ENCODE measurements at regions not wholly inside any gene's neighbourhood (a gene's known extent, or its start where the extent isn't known, plus 50 kb on each side); places are given as distances from the start of the nearest gene placed in this dataset.

DNA sequence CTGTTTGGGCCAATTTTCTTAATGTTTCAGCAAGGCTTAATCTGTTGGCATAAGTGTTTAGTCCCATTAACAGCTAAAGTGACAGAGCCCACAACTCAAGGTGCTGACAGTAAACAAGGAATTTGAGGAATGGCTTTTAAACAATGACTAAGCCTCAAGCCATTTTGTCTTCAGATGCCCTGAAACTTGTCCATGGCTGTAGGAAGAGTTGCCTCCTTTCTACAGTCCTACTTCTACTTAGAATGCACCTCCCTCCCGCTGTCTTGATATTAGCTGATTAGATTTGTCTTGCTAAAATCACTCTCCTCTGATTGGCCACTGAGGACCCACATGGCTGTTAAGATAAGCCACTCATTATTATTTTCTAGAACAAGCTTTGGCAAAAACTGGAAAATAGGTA lies 188.4 kb upstream of the OTX2 start (continued):
- TF ChIP-seq, protein P1, sequence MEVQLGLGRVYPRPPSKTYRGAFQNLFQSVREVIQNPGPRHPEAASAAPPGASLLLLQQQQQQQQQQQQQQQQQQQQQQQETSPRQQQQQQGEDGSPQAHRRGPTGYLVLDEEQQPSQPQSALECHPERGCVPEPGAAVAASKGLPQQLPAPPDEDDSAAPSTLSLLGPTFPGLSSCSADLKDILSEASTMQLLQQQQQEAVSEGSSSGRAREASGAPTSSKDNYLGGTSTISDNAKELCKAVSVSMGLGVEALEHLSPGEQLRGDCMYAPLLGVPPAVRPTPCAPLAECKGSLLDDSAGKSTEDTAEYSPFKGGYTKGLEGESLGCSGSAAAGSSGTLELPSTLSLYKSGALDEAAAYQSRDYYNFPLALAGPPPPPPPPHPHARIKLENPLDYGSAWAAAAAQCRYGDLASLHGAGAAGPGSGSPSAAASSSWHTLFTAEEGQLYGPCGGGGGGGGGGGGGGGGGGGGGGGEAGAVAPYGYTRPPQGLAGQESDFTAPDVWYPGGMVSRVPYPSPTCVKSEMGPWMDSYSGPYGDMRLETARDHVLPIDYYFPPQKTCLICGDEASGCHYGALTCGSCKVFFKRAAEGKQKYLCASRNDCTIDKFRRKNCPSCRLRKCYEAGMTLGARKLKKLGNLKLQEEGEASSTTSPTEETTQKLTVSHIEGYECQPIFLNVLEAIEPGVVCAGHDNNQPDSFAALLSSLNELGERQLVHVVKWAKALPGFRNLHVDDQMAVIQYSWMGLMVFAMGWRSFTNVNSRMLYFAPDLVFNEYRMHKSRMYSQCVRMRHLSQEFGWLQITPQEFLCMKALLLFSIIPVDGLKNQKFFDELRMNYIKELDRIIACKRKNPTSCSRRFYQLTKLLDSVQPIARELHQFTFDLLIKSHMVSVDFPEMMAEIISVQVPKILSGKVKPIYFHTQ (CRISPR knock-in tag; IDR thresholded peaks at IDR 0.05), result no peak
- no peak for TF ChIP-seq ZNF317 (CRISPR knock-in tag; IDR thresholded peaks at IDR 0.05; ENCODE audit: borderline replicate concordance, low read depth)
- no peak for TF ChIP-seq ZNF396 (CRISPR knock-in tag; IDR thresholded peaks at IDR 0.05; ENCODE audit: borderline replicate concordance)
- no peak for TF ChIP-seq ETV6 (CRISPR knock-in tag; IDR thresholded peaks at IDR 0.05)

DNA sequence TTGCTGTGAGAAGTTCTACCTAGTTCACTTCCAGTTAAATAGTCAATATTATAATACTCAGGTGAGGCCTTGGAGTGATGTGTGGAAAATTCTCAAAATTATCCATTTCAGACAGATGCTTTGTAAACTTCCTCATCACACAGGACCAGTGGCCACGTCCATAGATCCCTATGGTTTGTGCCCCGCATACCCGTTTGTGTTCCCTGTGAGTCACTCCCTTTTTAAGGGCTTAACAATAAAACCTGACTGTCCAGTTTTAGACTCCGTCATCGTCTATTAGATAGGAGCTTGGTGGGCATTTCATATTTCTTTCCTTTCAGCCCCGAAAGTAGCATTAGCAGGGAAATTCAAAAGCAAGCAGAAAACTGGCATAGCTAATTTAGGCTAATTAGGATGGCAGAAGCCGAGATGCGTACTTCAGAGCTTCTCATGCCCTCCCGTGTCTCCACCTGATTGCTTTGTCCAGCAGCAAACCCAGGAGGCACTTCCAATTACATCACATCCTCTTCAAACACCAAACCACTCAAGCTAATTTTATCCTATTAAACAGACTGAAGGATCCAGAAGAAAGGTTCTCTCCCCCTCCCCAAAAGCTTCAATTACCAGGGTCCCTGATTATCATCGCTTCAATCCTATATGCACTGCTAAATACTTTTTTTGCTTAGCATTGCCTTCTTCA lies 186.6 kb upstream of the OTX2 start:
- CTCF ChIA-PET, result interaction anchor here (0.6 kb wide), 1 partner anchor 123 kb away, joined by 3 read pairs; no protein-coding TSS in a partner anchor
- Mint-ChIP-seq H3K9me3 (peaks cover 2% of the 10 kb centered on the region), H3K4me3 (no peak overlapping the region), H3K36me3 (no peaks in the 10 kb centered on the region), H3K27ac (no peak overlapping the region), H3K4me1 (peaks cover 30% of the 10 kb centered on the region), H3K27me3 (ENCODE audit: low read depth) (peaks cover 2% of the 10 kb centered on the region; the same call in 1 of the 2 replicates)
- POLR2A ChIA-PET, result interaction anchor here (0.6 kb wide), 1 partner anchor 583 kb away, joined by 3 read pairs; no protein-coding TSS in a partner anchor
- no peak for ATAC-seq
- TF ChIP-seq, protein P2, sequence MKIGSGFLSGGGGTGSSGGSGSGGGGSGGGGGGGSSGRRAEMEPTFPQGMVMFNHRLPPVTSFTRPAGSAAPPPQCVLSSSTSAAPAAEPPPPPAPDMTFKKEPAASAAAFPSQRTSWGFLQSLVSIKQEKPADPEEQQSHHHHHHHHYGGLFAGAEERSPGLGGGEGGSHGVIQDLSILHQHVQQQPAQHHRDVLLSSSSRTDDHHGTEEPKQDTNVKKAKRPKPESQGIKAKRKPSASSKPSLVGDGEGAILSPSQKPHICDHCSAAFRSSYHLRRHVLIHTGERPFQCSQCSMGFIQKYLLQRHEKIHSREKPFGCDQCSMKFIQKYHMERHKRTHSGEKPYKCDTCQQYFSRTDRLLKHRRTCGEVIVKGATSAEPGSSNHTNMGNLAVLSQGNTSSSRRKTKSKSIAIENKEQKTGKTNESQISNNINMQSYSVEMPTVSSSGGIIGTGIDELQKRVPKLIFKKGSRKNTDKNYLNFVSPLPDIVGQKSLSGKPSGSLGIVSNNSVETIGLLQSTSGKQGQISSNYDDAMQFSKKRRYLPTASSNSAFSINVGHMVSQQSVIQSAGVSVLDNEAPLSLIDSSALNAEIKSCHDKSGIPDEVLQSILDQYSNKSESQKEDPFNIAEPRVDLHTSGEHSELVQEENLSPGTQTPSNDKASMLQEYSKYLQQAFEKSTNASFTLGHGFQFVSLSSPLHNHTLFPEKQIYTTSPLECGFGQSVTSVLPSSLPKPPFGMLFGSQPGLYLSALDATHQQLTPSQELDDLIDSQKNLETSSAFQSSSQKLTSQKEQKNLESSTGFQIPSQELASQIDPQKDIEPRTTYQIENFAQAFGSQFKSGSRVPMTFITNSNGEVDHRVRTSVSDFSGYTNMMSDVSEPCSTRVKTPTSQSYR (CRISPR knock-in tag; IDR thresholded peaks at IDR 0.05), result no peak
- TF ChIP-seq FOXJ3 (CRISPR knock-in tag; IDR thresholded peaks at IDR 0.05; ENCODE audit: borderline replicate concordance) (no peak), IRF2 (CRISPR knock-in tag; IDR thresholded peaks at IDR 0.05; ENCODE audit: borderline replicate concordance, low read depth) (no peak), MXD4 (CRISPR knock-in tag; IDR thresholded peaks at IDR 0.05; ENCODE audit: borderline replicate concordance) (no peak), NR2C2 (CRISPR knock-in tag; IDR thresholded peaks at IDR 0.05) (no peak)
- TF ChIP-seq, protein P3, sequence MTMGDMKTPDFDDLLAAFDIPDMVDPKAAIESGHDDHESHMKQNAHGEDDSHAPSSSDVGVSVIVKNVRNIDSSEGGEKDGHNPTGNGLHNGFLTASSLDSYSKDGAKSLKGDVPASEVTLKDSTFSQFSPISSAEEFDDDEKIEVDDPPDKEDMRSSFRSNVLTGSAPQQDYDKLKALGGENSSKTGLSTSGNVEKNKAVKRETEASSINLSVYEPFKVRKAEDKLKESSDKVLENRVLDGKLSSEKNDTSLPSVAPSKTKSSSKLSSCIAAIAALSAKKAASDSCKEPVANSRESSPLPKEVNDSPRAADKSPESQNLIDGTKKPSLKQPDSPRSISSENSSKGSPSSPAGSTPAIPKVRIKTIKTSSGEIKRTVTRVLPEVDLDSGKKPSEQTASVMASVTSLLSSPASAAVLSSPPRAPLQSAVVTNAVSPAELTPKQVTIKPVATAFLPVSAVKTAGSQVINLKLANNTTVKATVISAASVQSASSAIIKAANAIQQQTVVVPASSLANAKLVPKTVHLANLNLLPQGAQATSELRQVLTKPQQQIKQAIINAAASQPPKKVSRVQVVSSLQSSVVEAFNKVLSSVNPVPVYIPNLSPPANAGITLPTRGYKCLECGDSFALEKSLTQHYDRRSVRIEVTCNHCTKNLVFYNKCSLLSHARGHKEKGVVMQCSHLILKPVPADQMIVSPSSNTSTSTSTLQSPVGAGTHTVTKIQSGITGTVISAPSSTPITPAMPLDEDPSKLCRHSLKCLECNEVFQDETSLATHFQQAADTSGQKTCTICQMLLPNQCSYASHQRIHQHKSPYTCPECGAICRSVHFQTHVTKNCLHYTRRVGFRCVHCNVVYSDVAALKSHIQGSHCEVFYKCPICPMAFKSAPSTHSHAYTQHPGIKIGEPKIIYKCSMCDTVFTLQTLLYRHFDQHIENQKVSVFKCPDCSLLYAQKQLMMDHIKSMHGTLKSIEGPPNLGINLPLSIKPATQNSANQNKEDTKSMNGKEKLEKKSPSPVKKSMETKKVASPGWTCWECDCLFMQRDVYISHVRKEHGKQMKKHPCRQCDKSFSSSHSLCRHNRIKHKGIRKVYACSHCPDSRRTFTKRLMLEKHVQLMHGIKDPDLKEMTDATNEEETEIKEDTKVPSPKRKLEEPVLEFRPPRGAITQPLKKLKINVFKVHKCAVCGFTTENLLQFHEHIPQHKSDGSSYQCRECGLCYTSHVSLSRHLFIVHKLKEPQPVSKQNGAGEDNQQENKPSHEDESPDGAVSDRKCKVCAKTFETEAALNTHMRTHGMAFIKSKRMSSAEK (CRISPR knock-in tag; IDR thresholded peaks at IDR 0.05; ENCODE audit: borderline replicate concordance), result no peak
- TF ChIP-seq, protein P4, sequence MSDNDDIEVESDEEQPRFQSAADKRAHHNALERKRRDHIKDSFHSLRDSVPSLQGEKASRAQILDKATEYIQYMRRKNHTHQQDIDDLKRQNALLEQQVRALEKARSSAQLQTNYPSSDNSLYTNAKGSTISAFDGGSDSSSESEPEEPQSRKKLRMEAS (CRISPR knock-in tag; IDR thresholded peaks at IDR 0.05), result no peak
- DNase-seq (ENCODE audit: low spot score), result no peak

DNA sequence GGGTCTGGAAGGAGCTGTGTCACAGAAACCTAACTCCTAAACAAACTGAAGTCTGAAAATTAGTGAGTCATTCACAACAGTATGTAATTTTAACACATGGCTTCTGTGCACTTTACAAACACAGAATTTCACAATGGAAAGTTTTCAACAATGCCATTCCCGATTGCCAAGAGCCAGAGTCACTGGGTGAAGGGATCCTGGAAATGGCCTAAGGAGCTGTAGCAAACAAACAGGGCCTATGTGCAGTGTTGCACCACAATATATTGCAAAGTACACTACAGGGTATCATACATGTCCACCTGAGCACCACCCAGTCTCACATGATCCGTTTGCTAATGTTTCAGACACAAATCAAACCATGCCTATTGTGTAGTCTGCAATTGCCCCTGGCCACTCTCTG lies 184.7 kb upstream of the OTX2 start:
- Mint-ChIP-seq H3K36me3 (no peaks in the 10 kb centered on the region; the same call in 1 of the 2 replicates), H3K4me1 (peaks cover 30% of the 10 kb centered on the region), H3K4me3 (no peak overlapping the region), H3K27ac (no peak overlapping the region), H3K9me3 (peaks cover 6% of the 10 kb centered on the region), H3K27me3 (ENCODE audit: low read depth) (no peaks in the 10 kb centered on the region)
- POLR2A ChIA-PET, result no interaction called here
- TF ChIP-seq NFYB (CRISPR knock-in tag; conservative IDR thresholded peaks at IDR 0.05; ENCODE audit: low read depth) (no peak), FOXJ3 (CRISPR knock-in tag; IDR thresholded peaks at IDR 0.05; ENCODE audit: borderline replicate concordance) (no peak), TCF7 (CRISPR knock-in tag; IDR thresholded peaks at IDR 0.05; ENCODE audit: low read depth) (no peak), RELA (CRISPR knock-in tag; IDR thresholded peaks at IDR 0.05; ENCODE audit: borderline replicate concordance) (no peak)
- TF ChIP-seq, protein P5, sequence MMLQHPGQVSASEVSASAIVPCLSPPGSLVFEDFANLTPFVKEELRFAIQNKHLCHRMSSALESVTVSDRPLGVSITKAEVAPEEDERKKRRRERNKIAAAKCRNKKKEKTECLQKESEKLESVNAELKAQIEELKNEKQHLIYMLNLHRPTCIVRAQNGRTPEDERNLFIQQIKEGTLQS (CRISPR knock-in tag; conservative IDR thresholded peaks at IDR 0.05), result no peak
- TF ChIP-seq, protein P6, sequence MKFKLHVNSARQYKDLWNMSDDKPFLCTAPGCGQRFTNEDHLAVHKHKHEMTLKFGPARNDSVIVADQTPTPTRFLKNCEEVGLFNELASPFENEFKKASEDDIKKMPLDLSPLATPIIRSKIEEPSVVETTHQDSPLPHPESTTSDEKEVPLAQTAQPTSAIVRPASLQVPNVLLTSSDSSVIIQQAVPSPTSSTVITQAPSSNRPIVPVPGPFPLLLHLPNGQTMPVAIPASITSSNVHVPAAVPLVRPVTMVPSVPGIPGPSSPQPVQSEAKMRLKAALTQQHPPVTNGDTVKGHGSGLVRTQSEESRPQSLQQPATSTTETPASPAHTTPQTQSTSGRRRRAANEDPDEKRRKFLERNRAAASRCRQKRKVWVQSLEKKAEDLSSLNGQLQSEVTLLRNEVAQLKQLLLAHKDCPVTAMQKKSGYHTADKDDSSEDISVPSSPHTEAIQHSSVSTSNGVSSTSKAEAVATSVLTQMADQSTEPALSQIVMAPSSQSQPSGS (CRISPR knock-in tag; IDR thresholded peaks at IDR 0.05; ENCODE audit: borderline replicate concordance, low read depth), result no peak
- CTCF ChIA-PET, result no interaction called here
- ATAC-seq (no peak), DNase-seq (ENCODE audit: low spot score) (no peak)

All from WTC11 (cell line).